Right cardiac atrium (tissue), 5 donors: ENCODE measurements at regions not wholly inside any gene's neighbourhood (a gene's known extent, or its start where the extent isn't known, plus 50 kb on each side); places are given as distances from the start of the nearest gene placed in this dataset.

Experiments used
- ATAC-seq, 2 donors: fragments of 200-7000 bp; cut with Tn5 transposase; one replicate each; pipeline versions ENCODE4 v1.8.0 to v1.9.1; 2020; ENCODE audit warnings: moderate library complexity in 2 of 2, mild to moderate bottlenecking in 1 of 2
- DNase-seq, 3 donors: peaks; one replicate each; pipeline ENCODE4 v3.0.0-alpha.2; 2020
- H3K27ac ChIP-seq: one replicate; pipeline ENCODE4 v1.5.1; 2013; ENCODE audit warnings: mild to moderate bottlenecking, low read length, control low read depth, moderate library complexity
- H3K27me3 ChIP-seq: one replicate; pipeline ENCODE4 v1.6.1; 2013; ENCODE audit not compliant: control insufficient read depth, insufficient read depth
- H3K4me1 ChIP-seq: one replicate; pipeline ENCODE4 v1.6.1; 2013; ENCODE audit warnings: low read length; ENCODE audit not compliant: control insufficient read depth, insufficient read depth
- H3K4me3 ChIP-seq: one replicate; pipeline ENCODE4 v1.5.1; 2013; ENCODE audit warnings: low read length, control low read depth
- H3K9me3 ChIP-seq: one replicate; pipeline ENCODE4 v1.6.1; 2013; ENCODE audit warnings: low read length; ENCODE audit not compliant: control insufficient read depth
- WGBS: extraction: QIAGEN DNeasy Blood & Tissue Kit; methylation state at CpG from one replicate; pipeline ENCODE4 v1.1.7; 2013; 5-methylcytosine and 5-hydroxymethylcytosine counted together
- intact Hi-C, 4 donors: fragments of 100-400 bp; cut with DNase I; formaldehyde crosslinking; loops; one replicate each; pipeline versions ENCODE4 v1.11.0 to v1.14.0; 2022 to 2023
- donor health status: healthy with polysubstance abuse.
- donor health status: DM: no; HTN: yes; CAD: no.
- donor health status: DM: no; HTN: no; CAD: no.
- donor health status: DM: no; HTN: yes; CAD: no; lungs with severe emphysema.
- donor health status: DM: yes; HTN: yes; CAD: no.

DNA sequence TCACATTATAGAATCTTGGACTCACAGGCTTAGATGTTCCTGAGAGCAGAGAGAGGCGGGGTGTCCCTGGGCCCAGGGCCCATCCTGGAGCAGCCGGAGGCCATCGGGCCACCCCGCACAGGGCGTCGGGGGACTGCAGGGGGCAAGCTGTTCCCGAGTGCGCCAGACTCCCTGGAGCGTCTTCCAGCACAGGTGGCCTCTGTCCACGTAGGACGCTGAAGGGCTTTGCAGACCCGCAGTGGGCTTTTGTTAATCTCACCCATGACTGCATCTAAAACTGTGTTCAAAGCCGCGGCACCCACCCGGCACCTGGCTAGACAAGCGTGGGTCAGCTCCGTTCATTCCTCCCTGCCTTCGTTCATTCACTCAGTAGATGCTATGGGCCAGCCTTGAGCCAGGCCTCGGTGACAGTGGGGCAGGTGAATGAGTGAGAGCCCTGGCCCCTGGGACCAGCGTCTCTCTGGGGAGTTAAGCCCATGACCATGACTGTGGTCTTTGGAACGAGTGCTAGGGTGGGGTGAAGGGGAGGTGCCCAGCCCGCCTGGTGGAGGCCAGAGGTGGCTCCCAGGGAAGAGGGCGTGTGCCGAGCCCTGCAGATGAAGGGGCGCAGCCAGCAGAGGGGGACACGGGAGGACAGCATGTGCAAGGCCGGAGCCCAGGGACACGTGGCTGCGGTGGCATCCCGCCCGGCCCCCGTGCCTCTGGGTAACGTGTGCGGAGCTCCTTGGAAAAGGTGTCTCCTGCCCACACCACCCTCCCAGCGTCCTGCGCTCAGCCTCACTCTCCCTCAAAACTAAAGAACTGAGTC, 98.3 kb downstream of the HMX1 start:
- Histone ChIP-seq H3K27me3 (no peaks in the 10 kb centered on the region), H3K27ac (no peak overlapping the region), H3K9me3 (no peaks in the 10 kb centered on the region), H3K4me3 (no peak overlapping the region), H3K4me1 (no peaks in the 10 kb centered on the region)
- WGBS = 83% methylated on average over 36 of the region's 36 CpGs
- intact Hi-C loops = no loop called here
- DNase-seq = peak in 1 of 3 donors; percentile 26
- no peak for ATAC-seq

DNA sequence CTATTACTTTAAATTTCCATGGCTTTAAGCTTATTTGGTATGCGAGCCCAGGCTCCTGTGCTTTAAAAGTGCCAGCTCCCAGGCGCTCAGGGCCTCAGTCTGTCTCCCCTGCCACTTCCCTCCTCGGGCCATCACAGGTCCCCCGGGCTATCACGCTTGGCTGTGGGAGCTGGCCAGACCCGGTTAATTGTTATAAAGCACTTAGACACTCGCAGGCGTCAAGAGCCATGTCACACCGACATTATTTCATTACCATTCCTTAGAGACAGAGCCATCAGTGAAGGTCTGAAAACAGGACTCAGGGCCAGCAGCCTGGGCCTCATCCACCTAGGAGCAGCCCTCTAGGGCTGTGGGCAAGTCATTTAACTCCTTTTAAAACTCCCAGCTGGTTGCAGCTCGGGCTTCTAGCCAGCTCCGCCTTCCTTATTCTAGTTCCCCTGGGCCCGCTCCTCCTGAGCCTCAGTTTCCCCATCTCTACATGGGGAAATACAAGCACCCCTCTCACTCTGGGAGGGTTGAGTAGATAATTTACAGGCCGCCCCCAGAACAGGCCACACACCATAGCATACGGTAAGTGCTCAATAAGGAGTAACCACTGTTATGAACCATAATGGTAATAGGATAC, 99.0 kb downstream of the HMX1 start:
- 67% methylated on average over 14 of the region's 14 CpGs for WGBS
- ATAC-seq (no peak), DNase-seq (peak in 1 of 3 donors; percentile 19)
- H3K27ac ChIP-seq = no peak overlapping the region
- no peaks in the 10 kb centered on the region for H3K4me1 ChIP-seq
- H3K27me3 ChIP-seq = no peaks in the 10 kb centered on the region
- H3K4me3 ChIP-seq = no peak overlapping the region
- intact Hi-C loops = no loop called here
- no peaks in the 10 kb centered on the region for H3K9me3 ChIP-seq

DNA sequence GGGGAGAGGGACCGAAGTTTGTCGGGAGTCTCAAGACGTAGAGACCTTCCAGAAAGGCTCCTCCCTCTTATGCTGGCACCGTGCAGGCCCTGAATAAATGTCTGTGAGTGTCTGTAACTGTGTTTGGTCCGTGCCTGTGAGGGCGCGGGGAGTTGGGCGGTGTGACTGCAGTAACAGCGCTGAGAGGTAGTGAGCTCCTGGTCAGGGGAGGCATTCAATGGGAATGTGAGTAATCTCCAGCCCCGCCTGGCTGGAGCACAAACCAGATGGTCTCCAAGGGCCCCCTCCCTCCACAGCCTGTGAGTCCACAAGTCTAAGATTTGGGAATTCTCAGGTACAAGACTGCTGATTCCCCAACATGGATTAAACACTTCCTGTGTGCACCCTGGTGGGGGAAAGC, 100.0 kb downstream of the HMX1 start:
- peak in 1 of 3 donors; percentile 16 for DNase-seq
- Histone ChIP-seq H3K27ac (no peak overlapping the region), H3K4me1 (no peaks in the 10 kb centered on the region), H3K9me3 (no peaks in the 10 kb centered on the region), H3K4me3 (no peak overlapping the region), H3K27me3 (no peaks in the 10 kb centered on the region)
- intact Hi-C loops = no loop called here
- ATAC-seq = no peak
- WGBS = 72% methylated on average over 10 of the region's 10 CpGs

DNA sequence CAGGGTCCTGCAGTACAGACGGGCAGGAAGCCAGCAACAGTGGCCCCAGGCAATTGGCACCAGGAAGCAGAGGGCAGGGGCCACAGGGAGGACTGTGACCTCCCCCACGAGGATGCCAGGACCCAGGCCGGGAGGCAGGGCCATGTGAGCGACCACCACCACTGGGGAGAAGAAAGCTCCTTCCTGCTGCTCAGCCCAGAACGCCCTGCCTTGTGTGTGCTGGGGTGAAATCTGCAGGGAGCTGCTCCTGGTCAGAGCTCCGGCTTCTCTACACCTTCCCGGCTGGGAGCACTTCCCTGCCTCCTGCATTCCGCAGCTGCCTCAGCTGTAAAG, 100.4 kb downstream of the HMX1 start:
- no peaks in the 10 kb centered on the region for H3K9me3 ChIP-seq
- WGBS = 32% methylated on average over 8 of the region's 8 CpGs
- H3K4me1 ChIP-seq = no peaks in the 10 kb centered on the region
- intact Hi-C loops = no loop called here
- H3K27me3 ChIP-seq = no peaks in the 10 kb centered on the region
- ATAC-seq (no peak), DNase-seq (peak in 1 of 3 donors; percentile 26)
- H3K27ac ChIP-seq = no peak overlapping the region
- H3K4me3 ChIP-seq = no peak overlapping the region

DNA sequence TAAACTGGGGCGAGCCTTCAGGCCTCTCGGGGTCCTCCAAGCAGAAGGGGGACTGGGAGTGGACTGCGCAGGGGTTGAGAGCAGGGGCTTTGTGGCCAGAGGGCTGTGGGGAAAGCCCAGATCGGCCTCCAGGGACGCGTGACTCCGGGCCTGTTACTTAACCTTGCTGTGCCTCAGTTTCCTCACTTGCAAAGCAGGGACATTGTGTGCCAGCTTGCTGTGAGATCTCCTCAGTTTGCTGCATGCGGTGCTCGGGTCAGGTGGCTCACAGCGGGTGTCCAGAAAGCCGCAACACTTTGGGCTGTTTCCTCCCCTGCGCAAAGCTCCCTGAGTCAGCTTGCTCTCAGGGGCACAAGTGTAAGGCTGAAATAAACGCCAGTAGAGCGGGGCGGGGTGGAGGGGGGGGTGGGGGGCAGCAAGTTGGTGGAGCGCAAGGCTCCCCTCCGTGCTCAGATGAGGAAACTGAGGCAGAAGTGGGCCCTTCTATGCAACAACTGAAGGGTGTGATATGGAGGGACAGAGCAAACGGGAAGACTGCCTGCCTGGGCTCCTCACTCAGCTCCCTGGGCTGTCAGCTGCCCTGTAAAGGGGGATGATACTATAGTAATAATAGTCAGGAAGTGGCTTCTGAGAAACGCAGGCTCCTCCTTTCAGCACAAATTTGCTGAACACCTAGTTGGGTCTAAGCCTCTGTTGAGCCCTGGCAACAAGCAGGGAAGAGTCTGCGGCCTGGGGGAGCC, 101.0 kb downstream of the HMX1 start:
- DNase-seq (peak in 1 of 3 donors; percentile 25), ATAC-seq (no peak)
- intact Hi-C loops = no loop called here
- Histone ChIP-seq H3K4me3 (no peak overlapping the region), H3K4me1 (no peaks in the 10 kb centered on the region), H3K9me3 (no peaks in the 10 kb centered on the region), H3K27me3 (no peaks in the 10 kb centered on the region), H3K27ac (no peak overlapping the region)
- 66% methylated on average over 20 of the region's 20 CpGs for WGBS

DNA sequence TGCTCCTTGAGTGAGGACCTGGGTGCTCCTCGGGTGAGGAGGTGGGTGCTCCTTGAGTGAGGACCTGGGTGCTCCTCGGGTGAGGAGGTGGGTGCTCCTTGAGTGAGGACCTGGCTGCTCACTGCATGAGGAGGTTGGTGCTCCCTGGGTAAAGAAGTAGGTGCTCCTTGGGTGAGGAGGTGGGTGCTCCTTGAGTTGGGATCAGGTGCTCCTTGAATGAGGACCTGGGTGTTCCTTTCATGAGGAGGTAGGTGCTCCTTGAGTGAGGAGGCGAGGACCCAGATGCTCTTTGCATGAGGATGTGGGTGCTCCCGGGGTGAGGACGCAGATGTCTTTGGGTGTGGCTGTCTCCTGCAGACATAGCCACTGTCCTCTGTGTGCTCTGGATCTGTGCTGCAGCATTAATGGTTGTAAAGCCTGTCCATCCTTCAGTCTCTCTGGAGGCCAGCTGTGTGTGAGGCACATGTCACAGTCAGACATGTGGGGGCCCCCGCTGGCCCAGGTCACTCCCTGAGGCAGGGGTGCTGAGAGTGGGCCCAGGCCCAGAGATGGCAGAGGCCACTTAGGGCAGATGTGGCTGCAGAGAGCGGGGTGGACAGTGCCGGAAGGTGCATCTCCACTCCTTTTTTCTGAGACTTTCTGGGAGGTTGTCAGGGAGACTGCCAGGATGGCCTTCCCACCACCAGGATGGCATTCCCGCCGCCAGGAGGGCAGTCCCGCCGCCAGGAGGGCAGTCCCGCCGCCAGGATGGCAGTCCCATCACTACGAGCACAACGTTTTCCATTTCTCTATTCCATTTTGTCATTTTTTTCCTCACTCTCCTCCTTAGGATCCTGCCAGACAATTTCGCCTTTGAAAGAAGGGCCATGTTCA, 101.8 kb downstream of the HMX1 start:
- ATAC-seq (no peak), DNase-seq (peak in 1 of 3 donors; percentile 31)
- 85% methylated on average over 17 of the region's 17 CpGs for WGBS
- Histone ChIP-seq H3K4me3 (no peak overlapping the region), H3K4me1 (no peaks in the 10 kb centered on the region), H3K27me3 (no peaks in the 10 kb centered on the region), H3K27ac (no peak overlapping the region), H3K9me3 (no peaks in the 10 kb centered on the region)
- intact Hi-C loops = no loop called here

DNA sequence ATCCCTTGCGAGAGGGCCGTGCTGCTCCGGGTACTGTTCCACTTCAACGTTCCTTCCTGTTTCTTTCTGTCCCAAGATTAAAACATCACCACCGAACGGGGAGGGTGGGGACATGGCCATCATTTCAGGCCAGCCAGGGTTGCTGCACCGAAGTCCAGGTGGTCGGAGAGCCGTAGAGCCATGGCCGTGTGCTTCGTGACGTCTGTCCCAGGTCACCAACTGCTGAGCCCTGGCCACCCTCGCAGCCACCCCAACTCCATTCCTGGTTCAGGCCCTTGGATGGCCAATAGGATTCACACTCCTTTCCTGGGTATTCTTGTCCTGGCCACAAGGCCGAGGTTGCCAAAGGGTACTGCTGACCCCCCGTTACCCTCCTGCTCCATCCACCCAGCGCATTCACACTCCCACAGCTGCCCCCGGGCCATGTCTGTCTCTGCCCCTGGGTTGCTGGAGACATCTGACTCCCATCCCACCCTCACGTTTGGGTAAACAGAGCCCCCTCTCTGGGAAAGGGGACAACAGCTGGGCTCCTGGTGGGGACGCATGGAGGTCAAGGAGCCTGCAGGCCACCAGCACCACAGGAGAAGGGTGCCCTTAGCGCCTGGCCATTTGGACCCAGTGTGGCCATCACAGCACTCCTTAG, 103.2 kb downstream of the HMX1 start:
- no peak for ATAC-seq
- intact Hi-C loops = no loop called here
- Histone ChIP-seq H3K4me3 (no peak overlapping the region), H3K9me3 (no peaks in the 10 kb centered on the region), H3K27ac (no peak overlapping the region), H3K4me1 (no peaks in the 10 kb centered on the region), H3K27me3 (no peaks in the 10 kb centered on the region)
- 84% methylated on average over 20 of the region's 20 CpGs for WGBS
- peak in 1 of 3 donors; percentile 41 for DNase-seq

DNA sequence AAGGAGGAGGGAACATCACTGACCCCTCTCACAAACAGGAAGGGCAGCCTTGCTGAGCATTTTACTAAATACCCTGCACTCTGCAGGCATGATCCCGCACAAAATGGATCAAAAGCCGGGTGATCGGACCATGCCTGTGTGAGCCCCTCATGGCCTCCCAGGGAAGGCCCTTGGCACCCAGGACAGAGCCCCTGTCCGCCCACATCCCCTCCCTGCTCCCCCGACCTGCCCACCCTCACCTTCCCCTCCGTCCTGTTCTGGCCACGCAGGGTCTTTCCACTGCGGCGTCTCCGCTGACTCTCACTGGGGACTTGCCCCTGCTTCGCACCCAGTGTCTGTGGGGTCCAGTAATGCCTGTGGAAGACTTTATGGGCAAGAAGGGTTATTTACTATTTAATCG, 105.0 kb downstream of the HMX1 start:
- intact Hi-C loops = no loop called here
- H3K4me3 ChIP-seq = no peak overlapping the region
- 83% methylated on average over 12 of the region's 12 CpGs for WGBS
- H3K9me3 ChIP-seq = no peaks in the 10 kb centered on the region
- peak in 1 of 3 donors; percentile 28 for DNase-seq
- H3K4me1 ChIP-seq = no peaks in the 10 kb centered on the region
- no peak for ATAC-seq
- no peaks in the 10 kb centered on the region for H3K27me3 ChIP-seq
- H3K27ac ChIP-seq = no peak overlapping the region

DNA sequence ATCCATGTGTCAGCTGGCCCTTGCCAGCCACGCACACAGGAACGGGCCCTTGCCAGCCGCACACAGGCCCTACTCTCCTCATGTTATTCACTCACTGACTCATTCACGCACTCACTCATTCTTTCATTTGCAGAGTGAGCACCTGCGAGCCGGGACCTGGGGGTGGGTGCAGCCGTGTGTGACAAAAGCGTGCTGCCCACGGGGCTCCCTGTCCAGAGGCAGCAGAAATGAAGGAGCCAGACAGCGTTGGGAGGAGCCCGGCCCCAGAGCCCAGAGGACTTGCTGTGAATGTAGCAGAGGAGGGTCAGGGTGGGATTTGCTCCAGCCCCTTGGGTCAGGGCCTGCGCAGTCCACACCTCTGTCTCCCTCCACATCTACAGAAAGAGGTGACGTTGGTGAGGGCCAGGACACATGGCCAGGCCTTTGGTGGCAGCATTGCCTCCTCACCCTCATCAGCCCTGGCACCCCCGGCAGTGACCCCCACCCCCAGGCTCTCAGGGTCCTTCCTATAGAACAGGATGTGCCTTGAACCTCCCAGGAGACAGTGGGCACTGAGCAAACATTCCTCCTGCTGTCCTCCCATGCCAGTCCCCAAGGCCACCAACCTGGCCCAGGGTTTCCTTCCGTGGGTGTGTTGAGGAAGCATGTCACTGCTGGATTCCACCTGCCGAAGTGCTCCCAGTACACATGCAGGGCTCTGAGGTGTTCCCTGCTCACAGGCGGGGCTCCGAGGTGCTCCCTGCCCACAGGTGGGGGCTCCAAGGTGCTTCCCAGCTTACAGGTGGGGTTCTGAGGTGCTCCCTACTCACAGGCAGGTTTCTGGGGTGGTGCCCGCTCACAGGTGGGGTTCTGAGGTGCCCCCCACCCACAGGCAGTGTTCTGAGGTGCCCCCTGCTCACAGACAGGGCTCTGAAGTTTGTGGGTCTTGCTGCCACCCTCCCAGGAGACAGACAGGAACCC, 105.7 kb downstream of the HMX1 start:
- Histone ChIP-seq H3K27me3 (no peaks in the 10 kb centered on the region), H3K9me3 (no peaks in the 10 kb centered on the region), H3K4me3 (no peak overlapping the region), H3K27ac (no peak overlapping the region), H3K4me1 (no peaks in the 10 kb centered on the region)
- ATAC-seq (no peak), DNase-seq (peak in 1 of 3 donors; percentile 16)
- 84% methylated on average over 19 of the region's 19 CpGs for WGBS
- intact Hi-C loops = no loop called here
